ENCODE measurements at regions not wholly inside any gene's neighbourhood (a gene's known extent, or its start where the extent isn't known, plus 50 kb on each side); places are given as distances from the start of the nearest gene placed in this dataset.

- TF ChIP-seq CTCF (IDR thresholded peaks at IDR 0.05; ENCODE audit: low read depth, low read length) = no peak
- TF ChIP-seq MAX (IDR thresholded peaks at IDR 0.05; ENCODE audit: low read depth, low read length) = no peak
- no peak for TF ChIP-seq POLR2A (IDR thresholded peaks at IDR 0.05; ENCODE audit: extremely low read depth, insufficient read length)
Observed at GRCh38 chr13:31476266-31476665, 263.1 kb upstream of the RXFP2 start.

Data from NB4 (cell line).